Stimulated activated memory B cell treated with anti-CD40 and anti-IgM and Interleukin-4, amounts not matched to agents 10 μg/mL and 1 μg/mL and 100 μg/mL, for 72 hours (primary cell): ENCODE measurements at regions not wholly inside any gene's neighbourhood (a gene's known extent, or its start where the extent isn't known, plus 50 kb on each side); places are given as distances from the start of the nearest gene placed in this dataset.
A peak's percentile ranks its signal among the peaks of the same experiment; 100 is the strongest.

ENCODE experiments used
- ATAC-seq: fragments of 150-1000 bp; cut with Tn5 transposase; 2 replicates; pipeline ENCODE4 v1.10.0; 2021
- H3K27ac Mint-ChIP-seq: one replicate; pipeline ENCODE4 v1.8.0; 2022; ENCODE audit warnings: mild to moderate bottlenecking, mixed read lengths
- H3K27me3 Mint-ChIP-seq: one replicate; pipeline ENCODE4 v1.8.0; 2022; ENCODE audit warnings: mixed read lengths
- H3K36me3 Mint-ChIP-seq: one replicate; pipeline ENCODE4 v1.8.0; 2022; ENCODE audit warnings: mixed read lengths
- H3K4me1 Mint-ChIP-seq: one replicate; pipeline ENCODE4 v1.8.0; 2022; ENCODE audit warnings: mixed read lengths
- H3K4me3 Mint-ChIP-seq: one replicate; pipeline ENCODE4 v1.8.0; 2022; ENCODE audit warnings: mild to moderate bottlenecking, moderate library complexity, mixed read lengths
- H3K9me3 Mint-ChIP-seq: one replicate; pipeline ENCODE4 v1.8.0; 2022; ENCODE audit warnings: mixed read lengths

GRCh38 chr4:56286763-56287162, 100.5 kb downstream of the AASDH start:
- Mint-ChIP-seq H3K4me3 (no peak overlapping the region), H3K27me3 (no peaks in the 10 kb centered on the region), H3K4me1 (peaks cover 5% of the 10 kb centered on the region), H3K27ac (no peak overlapping the region), H3K9me3 (peaks cover 4% of the 10 kb centered on the region), H3K36me3 (peaks cover under 1% of the 10 kb centered on the region)
- no peak for ATAC-seq

- Mint-ChIP-seq H3K27me3 (no peaks in the 10 kb centered on the region), H3K4me1 (no peaks in the 10 kb centered on the region), H3K4me3 (no peak overlapping the region), H3K9me3 (peaks cover 2% of the 10 kb centered on the region), H3K27ac (no peak overlapping the region), H3K36me3 (no peaks in the 10 kb centered on the region)
- no peak for ATAC-seq
Observed at GRCh38 chr4:56283375-56283774, 103.9 kb downstream of the AASDH start.

- Mint-ChIP-seq H3K4me1 (no peaks in the 10 kb centered on the region), H3K27ac (no peak overlapping the region), H3K27me3 (no peaks in the 10 kb centered on the region), H3K9me3 (peaks cover 2% of the 10 kb centered on the region), H3K4me3 (no peak overlapping the region), H3K36me3 (no peaks in the 10 kb centered on the region)
- ATAC-seq = no peak
Observed at GRCh38 chr4:56282004-56282403, 105.3 kb downstream of the AASDH start.

- H3K27ac Mint-ChIP-seq = no peak overlapping the region
- H3K9me3 Mint-ChIP-seq = peaks cover 2% of the 10 kb centered on the region
- no peaks in the 10 kb centered on the region for H3K36me3 Mint-ChIP-seq
- no peak overlapping the region for H3K4me3 Mint-ChIP-seq
- no peaks in the 10 kb centered on the region for H3K4me1 Mint-ChIP-seq
- ATAC-seq = no peak
- peaks cover 9% of the 10 kb centered on the region for H3K27me3 Mint-ChIP-seq
Observed at GRCh38 chr4:56276547-56276946, 110.7 kb downstream of the AASDH start.

GRCh38 chr4:56273391-56273790, 113.9 kb downstream of the AASDH start:
- Mint-ChIP-seq H3K9me3 (peaks cover 2% of the 10 kb centered on the region), H3K27me3 (peaks cover 9% of the 10 kb centered on the region), H3K4me1 (no peaks in the 10 kb centered on the region), H3K27ac (no peak overlapping the region), H3K36me3 (no peaks in the 10 kb centered on the region), H3K4me3 (no peak overlapping the region)
- no peak for ATAC-seq

GRCh38 chr4:56272927-56273326, 114.4 kb downstream of the AASDH start:
- H3K4me1 Mint-ChIP-seq = no peaks in the 10 kb centered on the region
- H3K27me3 Mint-ChIP-seq = peaks cover 9% of the 10 kb centered on the region
- H3K27ac Mint-ChIP-seq = no peak overlapping the region
- H3K36me3 Mint-ChIP-seq = no peaks in the 10 kb centered on the region
- no peak overlapping the region for H3K4me3 Mint-ChIP-seq
- H3K9me3 Mint-ChIP-seq = peaks cover 2% of the 10 kb centered on the region
- ATAC-seq = no peak

- Mint-ChIP-seq H3K27me3 (peaks cover 9% of the 10 kb centered on the region), H3K9me3 (peaks cover 2% of the 10 kb centered on the region), H3K4me3 (no peak overlapping the region), H3K4me1 (no peaks in the 10 kb centered on the region), H3K27ac (no peak overlapping the region), H3K36me3 (no peaks in the 10 kb centered on the region)
- no peak for ATAC-seq
Observed at GRCh38 chr4:56272003-56272402, 115.3 kb downstream of the AASDH start.

GRCh38 chr4:56271131-56271530, 116.2 kb downstream of the AASDH start:
- Mint-ChIP-seq H3K4me3 (no peak overlapping the region), H3K36me3 (no peaks in the 10 kb centered on the region), H3K27me3 (peaks cover 9% of the 10 kb centered on the region), H3K4me1 (no peaks in the 10 kb centered on the region), H3K27ac (no peak overlapping the region), H3K9me3 (no peaks in the 10 kb centered on the region)
- no peak for ATAC-seq

- Mint-ChIP-seq H3K27me3 (no peaks in the 10 kb centered on the region), H3K9me3 (peaks cover 12% of the 10 kb centered on the region), H3K36me3 (peaks cover 11% of the 10 kb centered on the region), H3K27ac (no peak overlapping the region), H3K4me1 (no peaks in the 10 kb centered on the region), H3K4me3 (no peak overlapping the region)
- no peak for ATAC-seq
Observed at GRCh38 chr4:56267558-56267957, 119.7 kb downstream of the AASDH start.

- Mint-ChIP-seq H3K4me1 (peaks cover 9% of the 10 kb centered on the region), H3K27ac (no peak overlapping the region), H3K4me3 (no peak overlapping the region), H3K36me3 (peaks cover 11% of the 10 kb centered on the region), H3K27me3 (no peaks in the 10 kb centered on the region), H3K9me3 (peaks cover 12% of the 10 kb centered on the region)
- ATAC-seq = no peak
Observed at GRCh38 chr4:56264873-56265272, 122.4 kb downstream of the AASDH start.

GRCh38 chr4:56261027-56261426, 126.3 kb downstream of the AASDH start:
- peaks cover 11% of the 10 kb centered on the region for H3K36me3 Mint-ChIP-seq
- peak overlapping the region; percentile 60 for H3K27ac Mint-ChIP-seq
- peaks cover 15% of the 10 kb centered on the region for H3K9me3 Mint-ChIP-seq
- no peak overlapping the region for H3K4me3 Mint-ChIP-seq
- ATAC-seq = peak; percentile 72
- peaks cover 9% of the 10 kb centered on the region for H3K4me1 Mint-ChIP-seq
- no peaks in the 10 kb centered on the region for H3K27me3 Mint-ChIP-seq

- Mint-ChIP-seq H3K9me3 (peaks cover 15% of the 10 kb centered on the region), H3K27me3 (no peaks in the 10 kb centered on the region), H3K4me3 (no peak overlapping the region), H3K4me1 (peaks cover 9% of the 10 kb centered on the region), H3K27ac (no peak overlapping the region), H3K36me3 (peaks cover 11% of the 10 kb centered on the region)
- no peak for ATAC-seq
Observed at GRCh38 chr4:56260320-56260719, 127.0 kb downstream of the AASDH start.

- Mint-ChIP-seq H3K4me1 (peaks cover 9% of the 10 kb centered on the region), H3K9me3 (peaks cover 15% of the 10 kb centered on the region), H3K36me3 (peaks cover 11% of the 10 kb centered on the region), H3K27ac (no peak overlapping the region), H3K4me3 (no peak overlapping the region), H3K27me3 (no peaks in the 10 kb centered on the region)
- ATAC-seq = no peak
Observed at GRCh38 chr4:56259655-56260054, 127.6 kb downstream of the AASDH start.

GRCh38 chr4:56255820-56256219, 131.5 kb downstream of the AASDH start:
- H3K4me1 Mint-ChIP-seq = peaks cover 2% of the 10 kb centered on the region
- H3K4me3 Mint-ChIP-seq = no peak overlapping the region
- no peaks in the 10 kb centered on the region for H3K36me3 Mint-ChIP-seq
- H3K9me3 Mint-ChIP-seq = peaks cover 3% of the 10 kb centered on the region
- H3K27me3 Mint-ChIP-seq = no peaks in the 10 kb centered on the region
- ATAC-seq = no peak
- no peak overlapping the region for H3K27ac Mint-ChIP-seq

GRCh38 chr4:56253666-56254305, 133.5 kb downstream of the AASDH start:
- no peaks in the 10 kb centered on the region for H3K36me3 Mint-ChIP-seq
- H3K9me3 Mint-ChIP-seq = peaks cover 3% of the 10 kb centered on the region
- no peak overlapping the region for H3K27ac Mint-ChIP-seq
- no peaks in the 10 kb centered on the region for H3K27me3 Mint-ChIP-seq
- H3K4me3 Mint-ChIP-seq = no peak overlapping the region
- ATAC-seq = no peak
- no peaks in the 10 kb centered on the region for H3K4me1 Mint-ChIP-seq

- Mint-ChIP-seq H3K4me3 (no peak overlapping the region), H3K36me3 (no peaks in the 10 kb centered on the region), H3K27me3 (no peaks in the 10 kb centered on the region), H3K9me3 (peaks cover 3% of the 10 kb centered on the region), H3K27ac (no peak overlapping the region), H3K4me1 (no peaks in the 10 kb centered on the region)
- ATAC-seq = no peak
Observed at GRCh38 chr4:56252561-56253152, 134.6 kb downstream of the AASDH start.
